ENCODE measurements at regions not wholly inside any gene's neighbourhood (a gene's known extent, or its start where the extent isn't known, plus 50 kb on each side); places are given as distances from the start of the nearest gene placed in this dataset.

- TF ChIP-seq POLR2AphosphoS5 (IDR thresholded peaks at IDR 0.05; ENCODE audit: low read depth), result no peak
- TF ChIP-seq CTCF (conservative IDR thresholded peaks at IDR 0.05; ENCODE audit: low read depth in 2 of 2), result no peak
- no peak for TF ChIP-seq EZH2 (IDR thresholded peaks at IDR 0.05; ENCODE audit: low read depth, unreplicated experiment)
- TF ChIP-seq EZH2phosphoT487 (IDR thresholded peaks at IDR 0.05; ENCODE audit: unreplicated experiment), result no peak
- TF ChIP-seq NANOG (IDR thresholded peaks at IDR 0.05; ENCODE audit: borderline replicate concordance), result no peak
- TF ChIP-seq ZNF114 (CRISPR knock-in tag; IDR thresholded peaks at IDR 0.05), result no peak
- no peak for TF ChIP-seq ZNF331 (CRISPR knock-in tag; IDR thresholded peaks at IDR 0.05; ENCODE audit: low read depth)
Measured at GRCh38 chr7:106717254-106717954, 56.4 kb upstream of the CCDC71L start.

All from GM23338 (cell line).